ENCODE measurements at regions not wholly inside any gene's neighbourhood (a gene's known extent, or its start where the extent isn't known, plus 50 kb on each side); places are given as distances from the start of the nearest gene placed in this dataset.
"Not testable (repeated sequence)": the region's sequence is repeated elsewhere in the genome, so short reads cannot be mapped to it uniquely, and the experiment has no call there.

GRCh38 chr15:25089577-25089976 is 134.8 kb downstream of the SNRPN start:
- H3K27ac Mint-ChIP-seq, result no peak overlapping the region
- CTCF ChIA-PET, result no interaction called here
- ATAC-seq, result no peak

DNA sequence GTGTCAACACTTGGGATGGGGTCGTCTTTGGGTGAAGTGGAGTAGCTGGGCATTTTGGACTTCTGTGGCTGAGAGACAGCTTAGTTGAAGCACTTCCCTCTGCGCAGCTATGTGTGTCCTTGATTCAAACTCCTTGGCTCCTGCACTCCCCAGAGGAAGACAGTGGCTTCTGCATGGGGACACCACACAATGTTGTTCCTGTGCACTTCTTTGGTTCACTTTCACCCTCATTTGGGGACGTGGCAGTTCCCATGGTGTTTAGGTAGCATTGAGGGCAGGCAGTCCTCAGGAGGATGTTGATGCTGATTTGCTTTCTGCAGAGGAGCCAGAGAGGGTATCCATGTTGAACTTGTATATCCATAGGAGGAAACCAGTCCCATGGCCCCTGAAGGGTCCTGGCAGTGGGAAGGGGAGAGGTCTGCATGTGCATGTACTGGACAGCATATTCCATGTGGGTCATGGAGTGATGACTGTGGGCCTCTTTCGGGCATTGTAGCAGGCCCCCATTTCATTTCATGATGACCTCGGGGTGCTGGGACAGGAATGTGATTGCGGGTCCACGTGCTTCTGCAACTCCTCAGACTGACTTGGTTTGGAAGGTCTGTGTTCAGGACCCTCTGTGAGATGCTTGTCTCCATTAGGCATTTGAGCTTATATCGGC is 135.4 kb downstream of the SNRPN start:
- Mint-ChIP-seq H3K36me3 (peaks cover 84% of the 10 kb centered on the region), H3K9me3 (ENCODE audit: low read depth) (peaks cover 42% of the 10 kb centered on the region), H3K4me1 (no peaks in the 10 kb centered on the region), H3K27me3 (no peaks in the 10 kb centered on the region), H3K27ac (no peak overlapping the region), H3K4me3 (no peak overlapping the region)
- no peak for ATAC-seq
- DNase-seq, result peak; percentile 25
- CTCF ChIA-PET, result no interaction called here

More at GRCh38 chr15:25089577-25089976, 134.8 kb downstream of the SNRPN start:
- Mint-ChIP-seq H3K4me3 (no peak overlapping the region), H3K36me3 (peaks cover 83% of the 10 kb centered on the region), H3K4me1 (no peaks in the 10 kb centered on the region), H3K27me3 (no peaks in the 10 kb centered on the region), H3K9me3 (ENCODE audit: low read depth) (peaks cover 39% of the 10 kb centered on the region)
- peak; percentile 19 for DNase-seq

- Mint-ChIP-seq H3K36me3 (peaks cover 79% of the 10 kb centered on the region), H3K9me3 (ENCODE audit: low read depth) (peaks cover 39% of the 10 kb centered on the region), H3K4me3 (no peak overlapping the region), H3K4me1 (no peaks in the 10 kb centered on the region), H3K27ac (no peak overlapping the region), H3K27me3 (no peaks in the 10 kb centered on the region)
- no peak for DNase-seq
- no peak for ATAC-seq
- CTCF ChIA-PET, result no interaction called here
Observed at GRCh38 chr15:25091421-25092158, 136.8 kb downstream of the SNRPN start.

- ATAC-seq (no peak), DNase-seq (no peak)
- no peaks in the 10 kb centered on the region for H3K27me3 Mint-ChIP-seq
- H3K27ac Mint-ChIP-seq, result no peak overlapping the region
- H3K9me3 Mint-ChIP-seq (ENCODE audit: low read depth), result peaks cover 45% of the 10 kb centered on the region
- CTCF ChIA-PET, result no interaction called here
- H3K4me3 Mint-ChIP-seq, result no peak overlapping the region
- no peaks in the 10 kb centered on the region for H3K4me1 Mint-ChIP-seq
- H3K36me3 Mint-ChIP-seq, result peaks cover 81% of the 10 kb centered on the region
Observed at GRCh38 chr15:25092661-25093060, 137.9 kb downstream of the SNRPN start.

DNA sequence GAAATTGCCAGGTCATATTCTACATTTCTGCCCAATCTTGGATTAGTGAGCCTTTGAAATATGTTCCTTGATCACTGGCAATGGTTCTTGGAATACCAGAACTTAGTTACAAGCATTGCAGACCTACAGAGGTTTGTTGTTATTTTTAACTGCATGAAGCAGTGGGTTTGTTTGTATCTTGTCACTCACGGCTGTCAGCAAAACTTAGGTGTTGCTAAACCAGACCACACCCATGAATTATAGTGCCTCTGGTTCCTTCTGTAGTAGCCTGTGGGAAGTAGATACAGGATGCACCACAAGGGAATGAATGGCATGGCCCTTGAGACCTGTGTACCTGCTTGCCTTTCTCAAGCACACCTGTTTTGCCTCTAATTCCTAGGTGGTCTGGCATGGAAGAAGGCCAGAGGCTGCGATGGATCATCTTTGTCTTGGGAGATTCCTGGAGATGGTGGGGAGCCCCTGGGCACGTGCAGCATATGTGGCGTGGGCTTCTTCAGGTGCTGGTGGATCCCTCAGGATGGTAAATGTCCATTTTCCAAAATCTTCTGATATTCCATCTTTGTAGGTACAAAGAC is 138.8 kb downstream of the SNRPN start:
- CTCF ChIA-PET, result no interaction called here
- Mint-ChIP-seq H3K27me3 (no peaks in the 10 kb centered on the region), H3K36me3 (peaks cover 79% of the 10 kb centered on the region), H3K27ac (no peak overlapping the region), H3K4me3 (no peak overlapping the region), H3K9me3 (ENCODE audit: low read depth) (peaks cover 44% of the 10 kb centered on the region), H3K4me1 (no peaks in the 10 kb centered on the region)
- DNase-seq, result no peak
- no peak for ATAC-seq

DNA sequence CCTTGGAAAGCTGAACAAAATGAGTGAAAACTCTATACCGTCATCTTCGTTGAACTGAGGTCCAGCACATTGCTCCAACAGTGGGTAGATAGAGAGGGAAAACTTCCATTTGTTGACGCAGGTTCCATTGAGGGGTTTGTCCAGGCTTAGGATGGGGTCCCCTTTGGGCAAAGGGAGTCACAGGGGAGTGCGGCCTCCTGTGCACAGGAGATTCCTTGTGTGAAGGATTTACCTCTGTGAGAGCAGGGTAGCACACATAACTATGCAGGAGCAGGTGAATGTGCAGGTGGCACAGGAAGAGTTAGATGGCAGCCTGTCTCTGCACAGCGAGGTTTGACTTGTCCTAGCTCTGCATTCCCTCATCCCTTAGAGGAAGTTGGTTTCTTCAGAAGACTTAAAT is 139.3 kb downstream of the SNRPN start:
- no peaks in the 10 kb centered on the region for H3K27me3 Mint-ChIP-seq
- H3K4me3 Mint-ChIP-seq, result no peak overlapping the region
- H3K27ac Mint-ChIP-seq, result no peak overlapping the region
- ATAC-seq, result no peak
- no peak for DNase-seq
- H3K36me3 Mint-ChIP-seq, result peaks cover 78% of the 10 kb centered on the region
- CTCF ChIA-PET, result no interaction called here
- H3K9me3 Mint-ChIP-seq (ENCODE audit: low read depth), result peaks cover 44% of the 10 kb centered on the region
- H3K4me1 Mint-ChIP-seq, result no peaks in the 10 kb centered on the region

DNA sequence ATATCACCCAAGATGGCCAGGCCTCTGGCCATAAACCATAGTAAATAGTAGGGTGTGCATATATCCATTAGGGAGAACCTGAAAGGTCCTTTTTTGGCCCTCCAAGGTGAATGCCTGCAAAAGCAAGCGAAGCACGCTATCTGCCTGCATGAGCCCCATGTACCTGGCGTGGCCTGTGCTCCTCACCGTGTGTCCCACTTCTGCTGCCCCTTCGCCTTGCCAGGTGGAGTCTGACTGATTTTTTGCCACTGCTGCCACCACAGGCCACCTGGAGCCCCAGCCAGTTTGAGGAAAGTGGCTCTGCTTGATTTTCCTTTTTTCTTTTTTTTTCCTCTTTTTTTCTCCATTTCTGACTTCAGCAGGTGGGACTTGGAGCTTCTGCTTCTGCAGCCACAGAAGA is 139.7 kb downstream of the SNRPN start:
- DNase-seq, result no peak
- Mint-ChIP-seq H3K36me3 (peaks cover 79% of the 10 kb centered on the region), H3K4me3 (no peak overlapping the region), H3K9me3 (ENCODE audit: low read depth) (peaks cover 42% of the 10 kb centered on the region), H3K27me3 (no peaks in the 10 kb centered on the region), H3K27ac (no peak overlapping the region), H3K4me1 (no peaks in the 10 kb centered on the region)
- CTCF ChIA-PET, result no interaction called here
- ATAC-seq, result no peak

- Mint-ChIP-seq H3K27ac (no peak overlapping the region), H3K4me3 (no peak overlapping the region), H3K9me3 (ENCODE audit: low read depth) (peaks cover 42% of the 10 kb centered on the region), H3K27me3 (no peaks in the 10 kb centered on the region), H3K36me3 (peaks cover 75% of the 10 kb centered on the region), H3K4me1 (no peaks in the 10 kb centered on the region)
- ATAC-seq, result no peak
- CTCF ChIA-PET, result no interaction called here
- no peak for DNase-seq
Observed at GRCh38 chr15:25095179-25095578, 140.4 kb downstream of the SNRPN start.

- peaks cover 20% of the 10 kb centered on the region for H3K9me3 Mint-ChIP-seq (ENCODE audit: low read depth)
- H3K27me3 Mint-ChIP-seq, DNase-seq, CTCF ChIA-PET, H3K4me3 Mint-ChIP-seq, ATAC-seq, H3K4me1 Mint-ChIP-seq, H3K27ac Mint-ChIP-seq: not testable (repeated sequence)
- H3K36me3 Mint-ChIP-seq, result peaks cover 58% of the 10 kb centered on the region
Observed at GRCh38 chr15:25099966-25100365, 145.2 kb downstream of the SNRPN start.

GRCh38 chr15:25106209-25106608 is 151.4 kb downstream of the SNRPN start:
- peaks cover 20% of the 10 kb centered on the region for H3K9me3 Mint-ChIP-seq (ENCODE audit: low read depth)
- ATAC-seq (no peak), DNase-seq (no peak)
- CTCF ChIA-PET, result no interaction called here
- H3K27me3 Mint-ChIP-seq, result no peaks in the 10 kb centered on the region
- no peak overlapping the region for H3K4me3 Mint-ChIP-seq
- H3K27ac Mint-ChIP-seq, result no peak overlapping the region
- peaks cover 62% of the 10 kb centered on the region for H3K36me3 Mint-ChIP-seq
- H3K4me1 Mint-ChIP-seq, result no peaks in the 10 kb centered on the region

- Mint-ChIP-seq H3K36me3 (no peaks in the 10 kb centered on the region), H3K4me3 (no peak overlapping the region), H3K27me3 (no peaks in the 10 kb centered on the region), H3K4me1 (no peaks in the 10 kb centered on the region), H3K9me3 (ENCODE audit: low read depth) (peaks cover 21% of the 10 kb centered on the region), H3K27ac (no peak overlapping the region)
- CTCF ChIA-PET, result no interaction called here
- ATAC-seq (no peak), DNase-seq (no peak)
Observed at GRCh38 chr15:25133804-25134203, 179.0 kb downstream of the SNRPN start.

- H3K4me1 Mint-ChIP-seq, result no peaks in the 10 kb centered on the region
Observed at GRCh38 chr15:25134546-25134945, 179.8 kb downstream of the SNRPN start.

GRCh38 chr15:25136119-25136518 is 181.3 kb downstream of the SNRPN start:
- CTCF ChIA-PET, result no interaction called here
- peaks cover 21% of the 10 kb centered on the region for H3K9me3 Mint-ChIP-seq (ENCODE audit: low read depth)
- H3K4me3 Mint-ChIP-seq, result no peak overlapping the region
- H3K4me1 Mint-ChIP-seq, result no peaks in the 10 kb centered on the region
- H3K27me3 Mint-ChIP-seq, result no peaks in the 10 kb centered on the region
- no peaks in the 10 kb centered on the region for H3K36me3 Mint-ChIP-seq
- ATAC-seq, result no peak
- no peak for DNase-seq
- H3K27ac Mint-ChIP-seq, result no peak overlapping the region

More at GRCh38 chr15:25134546-25134945, 179.8 kb downstream of the SNRPN start:
- H3K27ac Mint-ChIP-seq, result no peak overlapping the region
- no peak overlapping the region for H3K4me3 Mint-ChIP-seq
- H3K27me3 Mint-ChIP-seq, result no peaks in the 10 kb centered on the region
- no peak for DNase-seq
- no peak for ATAC-seq
- H3K9me3 Mint-ChIP-seq (ENCODE audit: low read depth), result peaks cover 20% of the 10 kb centered on the region
- CTCF ChIA-PET, result no interaction called here
- H3K36me3 Mint-ChIP-seq, result no peaks in the 10 kb centered on the region

- Mint-ChIP-seq H3K4me3 (no peak overlapping the region), H3K9me3 (ENCODE audit: low read depth) (peaks cover 23% of the 10 kb centered on the region)
- CTCF ChIA-PET, result no interaction called here
Observed at GRCh38 chr15:25137013-25137412, 182.2 kb downstream of the SNRPN start.

More at GRCh38 chr15:25137013-25137412, 182.2 kb downstream of the SNRPN start:
- Mint-ChIP-seq H3K27me3 (no peaks in the 10 kb centered on the region), H3K4me1 (no peaks in the 10 kb centered on the region), H3K36me3 (no peaks in the 10 kb centered on the region), H3K27ac (no peak overlapping the region)
- DNase-seq (no peak), ATAC-seq (no peak)

Measured in activated CD8-positive, alpha-beta memory T cell treated with anti-CD3 and anti-CD28 coated beads, Interleukin-2, amount 10 ng/mL, durations not matched to agents 7 days and 5 days (primary cell).